Activated naive CD4-positive, alpha-beta T cell treated with anti-CD3 and anti-CD28 coated beads, Interleukin-2, amount 50 U/mL, for 72 hours (primary cell): ENCODE measurements at regions not wholly inside any gene's neighbourhood (a gene's known extent, or its start where the extent isn't known, plus 50 kb on each side); places are given as distances from the start of the nearest gene placed in this dataset.
"Not testable (repeated sequence)": the region's sequence is repeated elsewhere in the genome, so short reads cannot be mapped to it uniquely, and the experiment has no call there.

ENCODE experiments used
- ATAC-seq, 2 donors: fragments of 150-1000 bp; cut with Tn5 transposase; 2 replicates each; pipeline ENCODE4 v1.10.0; 2021; ENCODE audit warnings: mild to moderate bottlenecking in 2 of 2, moderate library complexity in 2 of 2
- DNase-seq, 2 donors: peaks; one replicate each; pipeline ENCODE4 v3.0.0; 2021 to 2022; ENCODE audit warnings: low spot score in 2 of 2
- H3K27ac Mint-ChIP-seq, 2 donors: one replicate each; pipeline ENCODE4 v1.8.0; 2022; ENCODE audit warnings: mild to moderate bottlenecking in 2 of 2, mixed read lengths in 2 of 2
- H3K36me3 Mint-ChIP-seq, 2 donors: one replicate each; pipeline ENCODE4 v1.8.0; 2022; ENCODE audit warnings: mixed read lengths in 2 of 2
- H3K9me3 Mint-ChIP-seq, 2 donors: one replicate each; pipeline ENCODE4 v1.8.0; 2022; ENCODE audit warnings: mixed read lengths in 2 of 2

DNA sequence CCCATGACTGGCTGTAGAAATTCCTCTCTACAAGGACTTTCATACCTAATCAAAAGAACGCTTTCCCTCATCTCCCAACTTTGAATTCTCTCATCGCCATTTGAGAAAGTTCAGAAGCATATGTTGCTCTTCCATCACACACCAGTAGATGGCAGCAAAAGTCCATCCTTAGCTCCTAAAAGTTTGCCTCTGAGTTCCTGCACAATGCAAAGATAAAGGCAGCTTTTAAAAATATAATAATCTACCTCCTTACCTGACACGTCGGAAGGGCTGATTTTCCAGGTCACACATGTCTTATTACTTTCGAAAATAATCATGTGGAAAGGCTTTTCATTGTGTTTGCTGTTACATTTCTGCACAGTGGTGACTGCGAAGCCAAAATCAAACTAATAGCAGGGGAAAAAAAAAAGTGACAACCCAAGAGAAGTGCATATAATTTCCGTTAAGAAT lies 456.7 kb upstream of the SEL1L start:
- H3K36me3 Mint-ChIP-seq, result no peaks in the 10 kb centered on the region
- ATAC-seq (no peak), DNase-seq (peak in 1 of 2 donors; percentile 35)
- no peaks in the 10 kb centered on the region for H3K9me3 Mint-ChIP-seq
- no peak overlapping the region for H3K27ac Mint-ChIP-seq

DNA sequence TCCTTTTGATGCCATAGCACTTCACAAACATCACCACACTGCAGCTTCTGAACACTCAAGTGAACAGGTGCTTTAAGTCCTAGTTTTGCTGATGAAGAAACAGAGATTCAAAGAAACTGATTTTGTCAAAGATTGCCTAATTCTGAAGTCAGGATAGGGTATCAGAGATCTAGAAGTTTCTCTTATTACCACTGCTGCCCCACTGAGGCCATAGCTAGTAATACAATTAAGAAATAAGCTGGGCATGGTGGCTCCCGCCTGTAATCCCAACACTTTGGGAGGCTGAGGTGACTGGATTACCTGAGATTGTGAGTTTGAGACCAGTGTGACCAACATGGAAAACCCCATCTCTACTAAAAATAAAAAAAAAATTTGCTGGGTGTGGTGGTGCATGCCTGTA lies 458.3 kb upstream of the SEL1L start:
- H3K36me3 Mint-ChIP-seq, result no peaks in the 10 kb centered on the region
- no peak for ATAC-seq
- H3K27ac Mint-ChIP-seq, result no peak overlapping the region
- H3K9me3 Mint-ChIP-seq, result peaks cover 0 to 2% of the 10 kb centered on the region in 2 donors
- no peak for DNase-seq

DNA sequence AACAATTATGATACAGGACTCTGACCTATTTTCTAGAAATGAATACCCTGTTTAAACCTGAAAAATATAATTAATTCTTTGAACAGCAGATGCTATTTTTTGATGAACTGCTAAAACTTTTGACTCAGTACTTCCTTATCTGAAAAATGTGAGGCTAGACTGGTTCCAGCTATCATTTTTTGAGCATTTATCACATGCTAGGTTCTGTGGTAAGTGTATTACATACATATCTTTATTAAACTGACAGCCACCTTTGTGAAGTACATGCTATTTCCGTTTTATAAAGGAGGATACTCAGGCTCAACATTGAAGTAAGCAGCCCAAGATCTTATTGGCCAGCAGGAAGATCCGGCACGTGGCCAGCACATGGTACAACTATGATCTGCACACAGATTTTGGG lies 459.8 kb upstream of the SEL1L start:
- no peak for DNase-seq
- Mint-ChIP-seq H3K9me3 (peaks cover 0 to 3% of the 10 kb centered on the region in 2 donors), H3K36me3 (no peaks in the 10 kb centered on the region), H3K27ac (no peak overlapping the region)
- ATAC-seq, result no peak

DNA sequence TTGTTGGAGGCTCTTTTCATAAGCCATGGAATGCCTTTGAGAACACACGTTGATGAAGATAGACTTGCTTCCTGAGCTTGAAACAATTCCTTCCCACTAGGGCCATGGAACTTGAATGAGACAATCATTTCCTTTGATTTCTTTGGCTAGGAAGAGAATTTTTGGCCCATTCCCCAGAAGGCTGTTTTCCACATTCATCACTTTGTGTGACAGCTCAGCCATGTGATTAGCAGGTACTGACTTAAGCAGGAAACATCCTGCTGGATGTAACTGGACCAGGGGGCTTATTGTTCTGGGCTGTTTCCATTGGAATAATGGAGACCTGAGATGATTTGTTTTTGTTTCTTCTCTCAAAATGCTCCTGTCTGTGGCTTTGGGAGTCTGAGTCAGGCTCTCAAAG lies 469.8 kb upstream of the SEL1L start:
- DNase-seq (no peak), ATAC-seq (no peak)
- H3K27ac Mint-ChIP-seq, result no peak overlapping the region

DNA sequence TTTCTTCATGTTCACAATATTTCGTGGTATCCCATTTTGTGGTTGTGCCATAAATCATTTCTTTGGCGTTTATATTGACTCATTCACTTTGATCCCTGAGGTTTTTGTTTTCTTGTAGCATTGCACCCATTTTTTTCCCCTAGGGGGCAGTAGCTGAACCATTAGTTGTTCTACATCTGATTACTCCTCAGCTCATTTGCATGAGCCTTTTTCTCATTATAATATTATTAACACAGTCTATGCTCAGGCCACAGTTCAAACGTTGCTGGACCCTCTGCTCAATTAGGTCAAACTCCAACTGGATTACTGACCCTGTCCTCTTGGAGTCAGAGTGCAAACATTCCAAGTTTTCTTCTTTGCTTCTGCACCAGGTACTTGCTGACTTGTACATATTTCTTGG lies 475.4 kb upstream of the SEL1L start:
- Mint-ChIP-seq H3K27ac (no peak overlapping the region), H3K9me3 (peaks cover 19 to 22% of the 10 kb centered on the region in 2 donors), H3K36me3 (peaks cover 0 to 4% of the 10 kb centered on the region in 2 donors)
- no peak for ATAC-seq
- no peak for DNase-seq

More for the DNA sequence above, 469.8 kb upstream of the SEL1L start:
- no peaks in the 10 kb centered on the region for H3K36me3 Mint-ChIP-seq
- peaks cover 0 to 17% of the 10 kb centered on the region in 2 donors for H3K9me3 Mint-ChIP-seq

DNA sequence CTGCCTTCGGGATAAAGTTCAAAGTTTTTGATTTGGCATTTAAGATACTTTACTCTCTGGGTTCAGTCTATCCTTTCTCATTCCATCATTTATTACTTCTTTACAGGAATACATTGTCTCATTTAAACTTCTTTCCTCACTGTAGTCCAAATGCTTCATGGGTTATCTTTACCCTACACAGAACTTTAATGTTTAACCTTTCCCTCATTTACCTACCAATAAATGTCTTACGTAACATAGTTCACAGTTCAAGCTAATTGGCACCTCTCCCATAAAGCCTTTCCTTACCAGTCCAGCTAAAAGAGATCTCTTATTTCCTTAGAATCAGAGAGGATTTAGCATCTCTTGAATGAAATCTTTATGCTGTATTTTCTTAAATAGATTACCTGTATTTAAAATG lies 476.3 kb upstream of the SEL1L start:
- no peak overlapping the region for H3K27ac Mint-ChIP-seq
- peaks cover 22 to 25% of the 10 kb centered on the region in 2 donors for H3K9me3 Mint-ChIP-seq
- no peak for DNase-seq
- no peak for ATAC-seq
- peaks cover 0 to 4% of the 10 kb centered on the region in 2 donors for H3K36me3 Mint-ChIP-seq

DNA sequence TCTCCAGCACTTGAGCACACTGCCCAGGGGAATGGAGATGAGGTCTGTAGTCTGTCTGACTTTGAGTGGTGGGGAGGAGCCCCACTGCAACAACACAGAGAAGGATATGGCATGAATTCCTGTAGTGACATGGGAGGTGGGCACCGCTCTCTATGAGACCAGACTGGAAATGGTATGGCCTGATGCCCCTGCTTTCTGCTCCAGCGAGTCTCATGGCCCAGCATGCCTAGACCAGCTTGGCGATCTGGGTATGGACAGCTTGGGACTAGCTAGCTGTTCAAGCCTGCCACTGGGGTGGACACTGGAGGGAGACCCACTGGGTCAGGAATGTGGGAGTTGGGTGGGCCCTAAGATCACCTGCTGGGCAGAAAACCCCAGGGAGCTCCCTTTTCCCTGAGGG lies 477.8 kb upstream of the SEL1L start:
- no peak overlapping the region for H3K27ac Mint-ChIP-seq
- peaks cover 0 to 4% of the 10 kb centered on the region in 2 donors for H3K36me3 Mint-ChIP-seq
- peaks cover 20 to 22% of the 10 kb centered on the region in 2 donors for H3K9me3 Mint-ChIP-seq
- DNase-seq (no peak), ATAC-seq (no peak)

DNA sequence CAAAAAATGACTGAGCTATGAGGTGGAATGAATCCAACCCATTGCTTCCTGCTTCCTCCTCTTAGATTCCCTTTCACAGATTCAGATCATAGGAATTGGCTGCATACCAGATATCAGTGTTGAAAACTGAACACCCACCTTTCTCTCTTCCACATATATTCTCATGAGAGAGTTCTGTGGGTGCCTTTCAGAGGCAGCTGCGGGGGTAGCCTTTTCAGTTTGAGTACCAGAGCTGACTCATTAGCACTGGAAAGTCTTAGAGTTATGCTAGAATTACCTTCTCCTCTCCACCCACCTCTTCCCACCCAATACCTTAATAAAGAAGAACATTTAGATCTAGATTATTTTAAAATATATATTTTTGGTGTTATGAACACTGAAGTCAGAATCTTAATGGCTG lies 495.4 kb upstream of the SEL1L start:
- H3K27ac Mint-ChIP-seq, result no peak overlapping the region
- ATAC-seq (no peak), DNase-seq (no peak)
- H3K36me3 Mint-ChIP-seq, result peaks cover 5% of the 10 kb centered on the region in 2 donors
- peaks cover 24 to 33% of the 10 kb centered on the region in 2 donors for H3K9me3 Mint-ChIP-seq

DNA sequence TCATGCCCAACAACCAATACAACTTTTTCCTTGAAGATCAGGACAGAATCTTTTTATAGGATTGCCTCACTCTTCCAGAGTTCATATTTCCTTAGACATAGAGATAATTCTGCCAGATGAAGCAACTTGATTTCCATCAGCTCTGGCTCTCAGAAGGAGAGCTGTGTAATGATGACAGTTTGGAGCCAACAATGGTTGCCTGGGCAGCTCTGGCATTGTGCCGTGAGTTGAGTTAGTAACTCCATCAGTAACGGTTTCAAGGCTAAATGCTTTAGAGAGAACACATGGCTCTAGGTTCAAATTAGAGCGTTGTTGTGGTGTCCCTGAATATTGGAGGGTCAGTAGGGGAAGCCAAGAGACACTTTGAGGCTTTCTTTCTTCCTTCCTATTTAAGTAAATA lies 501.7 kb upstream of the SEL1L start:
- no peak for DNase-seq
- no peak overlapping the region for H3K27ac Mint-ChIP-seq
- no peaks in the 10 kb centered on the region for H3K9me3 Mint-ChIP-seq
- ATAC-seq, result no peak
- H3K36me3 Mint-ChIP-seq, result no peaks in the 10 kb centered on the region

DNA sequence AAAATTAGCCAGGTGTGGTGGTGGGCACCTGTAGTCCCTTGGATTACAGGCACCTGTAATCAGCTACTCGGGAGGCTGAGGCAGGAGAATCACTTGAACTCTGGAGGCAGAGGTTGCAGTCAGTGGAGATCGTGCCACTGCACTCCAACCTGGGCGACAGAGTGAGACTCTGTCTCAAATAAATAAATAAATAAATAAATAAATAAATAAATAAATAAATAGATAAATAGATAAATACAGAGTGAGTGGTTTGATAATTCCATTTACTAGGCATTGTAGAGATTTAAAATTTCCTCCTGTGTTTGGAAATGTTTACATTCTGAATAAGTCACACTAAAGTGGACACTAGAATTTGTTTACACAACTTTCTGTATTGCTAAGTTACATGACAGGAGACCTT lies 504.4 kb upstream of the SEL1L start:
- H3K9me3 Mint-ChIP-seq, DNase-seq, ATAC-seq, H3K36me3 Mint-ChIP-seq, H3K27ac Mint-ChIP-seq: not testable (repeated sequence)

DNA sequence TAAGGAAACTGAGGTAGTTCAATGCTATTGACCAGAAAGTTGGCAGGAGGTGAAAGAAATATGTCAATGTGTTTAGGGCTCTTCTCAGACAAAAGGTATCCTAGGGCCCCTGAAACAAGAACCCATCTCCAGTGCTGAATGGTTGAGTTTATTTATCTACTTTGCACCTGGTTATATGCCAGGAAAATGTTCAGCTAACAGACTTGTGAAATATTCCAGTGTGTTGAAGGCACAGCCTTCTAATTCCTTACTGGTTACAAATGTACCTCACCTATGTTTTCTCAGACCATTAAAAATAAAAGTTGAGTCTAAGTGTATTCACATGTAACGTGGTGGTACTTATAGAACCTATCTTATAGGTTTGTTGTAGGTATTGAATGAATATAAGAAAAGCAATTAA lies 511.7 kb upstream of the SEL1L start:
- DNase-seq, result no peak
- Mint-ChIP-seq H3K9me3 (peaks cover 10 to 11% of the 10 kb centered on the region in 2 donors), H3K27ac (no peak overlapping the region), H3K36me3 (no peaks in the 10 kb centered on the region)
- no peak for ATAC-seq

DNA sequence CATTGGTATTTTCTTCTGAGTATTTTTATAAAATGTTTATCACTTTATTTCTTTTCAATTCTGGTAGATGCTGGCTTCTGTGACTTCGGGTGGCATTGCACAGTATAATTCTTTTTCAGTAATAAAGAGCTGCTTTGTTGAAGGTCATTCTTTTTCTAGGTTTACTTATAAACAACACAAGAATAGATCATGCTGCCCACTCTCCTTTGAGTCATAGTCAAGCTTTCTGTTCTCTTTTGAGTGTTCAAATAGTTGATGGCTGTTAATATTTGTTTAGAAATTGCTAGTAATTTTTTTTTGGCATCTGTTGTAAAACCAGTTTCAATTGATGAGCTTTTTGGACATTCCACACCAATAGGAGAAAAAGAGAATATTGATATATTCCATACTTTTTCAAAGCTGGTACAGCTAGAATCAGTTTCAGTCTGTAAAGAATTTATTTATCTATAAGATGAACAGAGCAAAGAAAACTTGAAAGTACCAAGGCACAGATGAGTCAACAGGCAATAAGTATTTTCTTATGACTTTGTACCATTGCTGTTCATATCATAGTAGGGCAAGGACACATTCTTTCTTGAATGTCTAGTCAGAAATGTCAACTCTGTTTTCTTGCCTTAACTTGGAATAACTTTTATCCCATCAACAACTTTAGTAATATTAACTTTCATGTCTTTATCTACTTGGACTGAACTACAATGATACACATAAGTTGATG lies 513.0 kb upstream of the SEL1L start:
- Mint-ChIP-seq H3K36me3 (no peaks in the 10 kb centered on the region), H3K9me3 (peaks cover 18 to 19% of the 10 kb centered on the region in 2 donors), H3K27ac (no peak overlapping the region)
- ATAC-seq, result no peak
- no peak for DNase-seq

DNA sequence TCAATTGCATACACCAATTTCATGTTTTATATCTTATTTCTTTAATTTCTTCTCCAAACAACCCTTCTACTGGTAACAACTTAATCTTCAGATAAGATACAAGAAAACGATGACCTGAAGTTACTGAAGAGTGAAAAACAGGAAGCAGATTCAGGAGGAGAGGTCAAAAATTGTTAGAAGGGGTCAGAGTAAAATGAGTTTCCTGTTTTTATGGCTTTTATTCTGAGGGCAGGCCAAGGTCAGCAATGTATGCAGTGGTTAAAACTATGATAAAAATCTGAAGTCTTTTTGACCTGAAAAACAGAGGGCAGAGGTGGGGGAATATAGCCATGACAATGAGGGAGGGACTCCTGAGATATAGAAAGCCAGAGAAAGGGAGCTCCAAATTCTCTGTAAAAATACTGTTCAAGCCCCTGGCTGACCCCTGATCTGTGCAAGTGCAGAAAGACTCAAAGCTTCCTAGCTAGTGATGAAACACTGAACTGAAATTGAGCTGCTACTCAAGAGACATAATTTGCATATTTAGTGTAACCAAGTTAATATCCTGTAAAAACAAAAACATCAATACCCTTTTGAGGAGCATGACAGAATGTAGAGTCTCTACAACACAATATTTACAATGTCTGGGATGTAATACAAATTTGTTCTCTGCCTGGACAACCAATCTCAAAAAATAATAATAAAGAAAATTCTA lies 514.3 kb upstream of the SEL1L start:
- ATAC-seq (no peak), DNase-seq (no peak)
- H3K9me3 Mint-ChIP-seq, result peaks cover 20 to 22% of the 10 kb centered on the region in 2 donors
- no peaks in the 10 kb centered on the region for H3K36me3 Mint-ChIP-seq
- H3K27ac Mint-ChIP-seq, result no peak overlapping the region

DNA sequence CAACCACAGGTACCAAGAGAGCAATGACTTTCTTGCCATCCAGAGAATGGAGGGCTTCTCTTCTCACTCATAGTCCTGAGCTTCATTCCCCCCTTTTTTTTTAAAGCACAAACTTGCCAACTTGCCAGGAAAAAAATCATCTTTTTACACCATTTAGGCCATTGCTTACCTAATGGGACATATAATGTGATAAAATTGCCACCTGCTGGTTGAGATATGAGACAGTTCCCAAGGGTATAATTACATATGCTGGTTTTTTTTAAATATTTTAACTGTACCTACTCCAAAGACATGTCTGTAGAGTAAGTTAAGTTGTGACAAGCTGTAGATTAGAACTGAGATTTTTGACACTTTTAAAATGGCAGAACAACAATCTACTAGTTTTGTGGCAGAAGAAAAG lies 519.1 kb upstream of the SEL1L start:
- ATAC-seq, result no peak
- no peak for DNase-seq
- Mint-ChIP-seq H3K9me3 (peaks cover 22 to 30% of the 10 kb centered on the region in 2 donors), H3K36me3 (no peaks in the 10 kb centered on the region), H3K27ac (no peak overlapping the region)

DNA sequence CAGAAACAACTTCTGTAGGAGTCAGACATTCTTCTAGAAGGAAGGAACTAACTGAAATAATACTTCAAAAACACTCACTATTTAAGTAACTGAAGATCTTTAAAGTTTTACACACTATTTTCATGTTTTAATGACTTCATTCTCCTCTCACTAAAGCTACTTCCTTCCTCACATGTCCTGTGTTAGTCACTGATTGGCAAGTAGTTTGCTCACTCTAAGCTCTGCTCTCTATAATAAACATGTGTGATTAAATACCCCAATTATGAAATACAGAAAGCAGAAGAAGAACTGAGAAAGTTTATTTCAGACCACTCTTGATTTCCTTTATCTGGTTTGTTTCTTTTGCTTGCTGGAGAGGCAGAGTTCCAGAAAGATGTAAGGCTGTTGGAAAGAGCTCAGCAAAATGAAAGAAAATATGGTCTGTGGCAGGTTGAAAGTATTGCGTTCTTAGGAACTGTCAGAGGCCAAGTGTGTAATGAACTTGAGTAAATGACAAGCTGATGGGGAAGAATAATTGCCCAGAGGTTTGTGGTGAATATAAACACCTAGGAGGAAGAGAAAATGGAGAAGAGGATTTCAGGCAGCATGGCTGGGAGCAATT lies 522.0 kb upstream of the SEL1L start:
- DNase-seq (no peak), ATAC-seq (no peak)
- Mint-ChIP-seq H3K36me3 (no peaks in the 10 kb centered on the region), H3K27ac (no peak overlapping the region), H3K9me3 (peaks cover 12 to 19% of the 10 kb centered on the region in 2 donors)

DNA sequence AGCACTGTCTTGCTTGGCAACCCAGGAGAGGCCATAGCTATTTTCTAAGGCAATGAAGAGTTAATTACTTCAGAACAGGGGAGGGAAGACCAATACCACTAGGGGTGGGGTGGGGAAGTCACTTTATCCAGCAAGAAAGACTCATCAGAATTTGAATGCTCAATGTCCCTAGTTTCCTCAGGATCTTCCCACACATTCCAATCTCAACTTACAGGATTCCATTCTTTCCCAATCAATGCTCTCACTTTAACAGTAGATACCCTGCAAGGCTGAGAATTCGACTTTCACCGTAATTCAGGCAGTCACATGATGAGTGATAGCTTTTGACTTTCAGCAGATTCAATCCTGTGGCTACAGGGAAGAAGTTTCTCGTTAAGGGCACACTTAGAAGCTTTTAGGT lies 526.6 kb upstream of the SEL1L start:
- H3K27ac Mint-ChIP-seq, result no peak overlapping the region
- DNase-seq, result no peak
- ATAC-seq, result no peak
- peaks cover 26 to 46% of the 10 kb centered on the region in 2 donors for H3K9me3 Mint-ChIP-seq
- H3K36me3 Mint-ChIP-seq, result no peaks in the 10 kb centered on the region

DNA sequence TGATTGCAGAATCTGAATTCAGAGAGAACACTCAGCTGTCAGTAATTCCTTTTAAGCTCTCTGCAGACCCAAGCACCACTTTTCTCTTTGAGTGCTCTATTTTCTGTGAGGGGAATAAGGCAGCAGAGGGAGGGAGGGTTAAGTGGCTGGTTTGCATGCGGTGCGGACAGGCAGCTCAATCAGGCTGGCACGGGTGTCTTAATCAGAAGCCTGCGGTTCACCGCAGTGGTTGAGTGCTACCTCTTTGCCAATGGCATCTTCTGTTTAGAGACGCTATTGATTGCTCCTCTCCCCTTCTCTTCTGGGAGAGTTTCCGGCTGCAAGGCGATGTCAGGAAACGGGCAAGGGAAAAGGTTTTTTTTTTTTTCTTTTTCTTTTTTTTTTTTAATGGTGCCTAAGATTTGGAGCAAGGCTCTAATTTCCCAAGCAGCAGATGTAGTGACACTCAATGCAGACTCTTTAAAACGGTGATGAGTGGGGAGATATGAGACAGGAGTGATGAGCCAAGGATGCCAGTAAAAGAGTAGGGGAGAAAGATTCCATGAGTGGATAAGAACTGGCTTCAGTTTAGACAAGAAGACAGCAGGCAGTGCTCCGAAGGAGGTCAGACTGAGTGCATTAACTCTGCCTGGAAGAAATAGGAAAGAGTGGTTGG lies 533.7 kb upstream of the SEL1L start:
- no peaks in the 10 kb centered on the region for H3K36me3 Mint-ChIP-seq
- no peak for ATAC-seq
- H3K9me3 Mint-ChIP-seq, result peaks cover 34 to 41% of the 10 kb centered on the region in 2 donors
- no peak overlapping the region for H3K27ac Mint-ChIP-seq
- no peak for DNase-seq
